H1 (cell line): ENCODE measurements at regions not wholly inside any gene's neighbourhood (a gene's known extent, or its start where the extent isn't known, plus 50 kb on each side); places are given as distances from the start of the nearest gene placed in this dataset.

Experiments used
- GTF2F1 ChIP-seq: IDR thresholded peaks from 2 replicates; pipeline ENCODE4 v1.6.1; 2012; ENCODE audit warnings: low read depth, low read length, improper control_type of control experiment, borderline replicate concordance
- RBBP5 ChIP-seq: IDR thresholded peaks from 2 replicates; pipeline ENCODE4 v1.7.1; 2012; ENCODE audit warnings: low read depth, mild to moderate bottlenecking, inconsistent platforms, low read length, moderate library complexity, borderline replicate concordance
- RXRA ChIP-seq: IDR thresholded peaks from 2 replicates; pipeline ENCODE4 v1.6.1; 2011; ENCODE audit warnings: low read depth, mild to moderate bottlenecking, low read length, moderate library complexity; ENCODE audit not compliant: insufficient read depth

DNA sequence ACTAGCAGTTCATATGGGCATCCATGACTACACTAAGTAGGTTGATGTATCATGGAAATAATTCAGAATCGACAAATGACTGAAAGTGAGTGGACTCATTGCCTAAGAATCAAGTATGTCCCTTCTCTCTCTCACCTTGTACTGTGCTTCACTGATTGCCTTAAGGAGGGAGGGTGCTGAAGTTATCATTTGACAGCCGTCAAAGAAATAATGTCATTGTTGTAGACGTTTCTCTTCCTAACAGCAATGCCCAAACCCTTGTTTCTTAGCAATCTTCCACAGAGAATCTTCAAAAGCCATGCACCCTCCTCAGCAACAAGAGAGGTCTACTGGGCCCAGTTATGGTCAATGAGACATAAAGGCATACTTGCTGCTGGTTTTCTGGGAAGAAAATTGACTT lies 785.0 kb downstream of the SUCLG1 start (continued):
- no peak for TF ChIP-seq RXRA
- no peak for TF ChIP-seq GTF2F1
- no peak for TF ChIP-seq RBBP5
